GM21825 (cell line): ENCODE measurements at regions not wholly inside any gene's neighbourhood (a gene's known extent, or its start where the extent isn't known, plus 50 kb on each side); places are given as distances from the start of the nearest gene placed in this dataset.
"Not testable (repeated sequence)": the region's sequence is repeated elsewhere in the genome, so short reads cannot be mapped to it uniquely, and the experiment has no call there.

Experiments used
- ATAC-seq: cut with Tn5 transposase; IDR thresholded peaks from one replicate; pipeline ENCODE4 v1.9.1; 2021; ENCODE audit warnings: mild to moderate bottlenecking, moderate library complexity; ENCODE audit not compliant: unreplicated experiment

GRCh38 chr15:37397266-37398022 lies 297.1 kb upstream of the MEIS2 start:
- no peak for ATAC-seq

GRCh38 chr15:37416103-37416502 lies 315.8 kb upstream of the MEIS2 start:
- ATAC-seq: no peak

- ATAC-seq: no peak
Observed at GRCh38 chr15:37425541-37425940, 325.2 kb upstream of the MEIS2 start.

DNA sequence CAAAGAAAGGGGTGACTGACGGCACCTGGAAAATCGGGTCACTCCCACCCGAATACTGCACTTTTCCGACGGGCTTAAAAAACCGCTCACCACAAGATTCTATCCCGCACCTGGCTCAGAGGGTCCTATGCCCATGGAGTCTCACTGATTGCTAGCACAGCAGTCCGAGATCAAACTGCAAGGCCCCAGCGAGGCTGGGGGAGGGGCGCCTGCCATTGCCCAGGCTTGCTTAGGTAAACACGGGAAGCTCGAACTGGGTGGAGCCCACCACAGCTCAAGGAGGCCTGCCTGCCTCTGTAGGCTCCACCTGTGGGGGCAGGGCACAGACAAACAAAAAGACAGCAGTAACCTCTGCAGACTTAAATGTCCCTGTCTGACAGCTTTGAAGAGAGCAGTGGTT lies 327.0 kb upstream of the MEIS2 start:
- not testable (repeated sequence) for ATAC-seq

- no peak for ATAC-seq
Observed at GRCh38 chr15:37446921-37447320, 346.6 kb upstream of the MEIS2 start.

DNA sequence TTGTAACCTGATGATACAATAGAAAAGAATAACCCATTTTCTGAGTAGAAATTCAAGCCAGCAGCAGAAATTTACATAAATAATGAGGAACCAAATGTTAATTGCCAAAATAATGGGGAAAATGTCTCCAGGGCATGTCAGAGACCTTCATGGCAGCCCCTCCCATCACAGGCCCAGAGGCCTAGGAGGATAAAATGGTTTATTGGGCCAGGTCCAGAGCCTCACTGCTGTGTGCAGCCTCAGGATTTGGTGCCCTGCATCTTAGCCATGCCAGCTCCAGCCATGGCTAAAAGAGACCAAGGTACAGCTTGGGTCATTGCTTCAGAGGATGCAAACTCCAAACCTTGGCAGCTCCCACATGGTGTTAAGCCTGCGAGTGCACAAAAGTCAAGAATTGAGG lies 352.1 kb upstream of the MEIS2 start:
- no peak for ATAC-seq

DNA sequence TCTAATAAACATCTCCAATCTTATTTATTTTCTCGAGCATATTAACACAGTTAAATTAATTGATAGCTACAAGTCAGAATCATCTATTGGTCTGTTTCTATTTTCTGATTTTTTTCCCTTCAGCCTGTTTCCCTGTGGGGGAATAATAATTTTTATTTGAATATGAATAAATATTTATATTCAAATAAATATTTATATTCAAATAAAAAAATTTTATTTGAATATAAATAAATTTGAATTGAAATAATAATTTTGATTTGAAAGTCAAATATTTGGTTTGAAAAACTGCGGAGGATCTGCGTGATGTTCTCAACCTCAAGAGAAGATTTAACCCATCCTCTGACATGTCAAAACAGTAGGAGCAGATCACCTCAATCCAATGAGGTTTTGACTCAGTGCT lies 380.1 kb upstream of the MEIS2 start:
- no peak for ATAC-seq

DNA sequence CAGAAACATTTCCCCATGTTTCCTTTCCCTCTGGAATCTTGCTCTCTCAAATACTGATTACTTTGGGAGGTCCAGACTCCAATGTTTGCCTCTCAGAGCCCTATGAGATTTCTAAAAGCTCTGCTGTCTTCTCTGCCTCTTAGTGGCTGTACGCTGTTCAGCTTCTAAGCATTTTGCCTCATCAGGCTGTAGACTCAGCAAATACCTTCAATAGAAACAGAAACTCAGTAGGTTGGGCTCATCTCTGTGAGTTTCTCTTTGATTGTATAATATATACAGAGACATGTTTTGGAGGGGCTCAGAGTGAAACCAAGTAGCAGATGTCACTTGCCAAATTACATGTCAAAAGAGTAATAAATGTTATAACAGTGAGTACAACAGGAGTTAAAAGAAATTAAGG lies 380.8 kb upstream of the MEIS2 start:
- no peak for ATAC-seq

DNA sequence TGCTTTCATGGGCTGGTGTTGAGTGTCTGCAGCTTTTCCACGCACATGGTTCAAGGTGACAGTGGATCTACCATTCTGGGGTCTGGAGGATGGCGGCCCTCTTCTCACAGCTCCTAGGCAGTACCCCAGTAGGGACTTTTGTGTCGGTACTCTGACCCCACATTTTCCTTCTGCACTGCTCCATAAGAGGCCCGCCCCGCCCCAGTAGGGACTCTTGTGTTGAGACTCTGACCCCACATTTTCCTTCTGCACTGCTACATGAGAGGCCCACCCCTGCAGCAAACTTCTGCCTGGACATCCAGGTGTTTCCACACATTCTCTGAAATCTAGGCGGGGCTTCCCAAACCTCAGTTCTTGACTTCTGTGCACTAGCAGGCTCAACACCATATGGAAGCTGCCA lies 383.4 kb upstream of the MEIS2 start:
- ATAC-seq: no peak

- ATAC-seq: no peak
Observed at GRCh38 chr15:37485056-37485455, 384.7 kb upstream of the MEIS2 start.

DNA sequence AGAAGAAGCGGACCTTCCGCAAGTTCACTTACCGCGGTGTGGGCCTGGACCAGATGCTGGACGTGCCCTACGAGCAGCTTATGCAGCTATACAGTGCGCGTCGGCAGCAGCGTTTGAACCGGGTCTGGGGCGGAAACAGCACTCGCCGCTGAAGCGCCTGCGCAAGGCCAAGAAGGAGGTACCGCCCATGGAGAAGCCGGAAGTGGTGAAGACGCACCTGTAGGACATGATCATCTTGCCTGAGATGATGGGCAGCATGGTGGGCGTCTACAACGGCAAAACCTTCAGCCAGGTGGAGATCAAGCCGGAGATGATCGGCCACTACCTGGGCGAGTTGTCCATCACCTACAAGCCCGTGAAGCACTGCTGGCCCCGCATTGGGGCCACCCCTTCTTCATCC lies 390.4 kb upstream of the MEIS2 start:
- no peak for ATAC-seq

GRCh38 chr15:37516621-37517020 lies 416.3 kb upstream of the MEIS2 start:
- no peak for ATAC-seq

DNA sequence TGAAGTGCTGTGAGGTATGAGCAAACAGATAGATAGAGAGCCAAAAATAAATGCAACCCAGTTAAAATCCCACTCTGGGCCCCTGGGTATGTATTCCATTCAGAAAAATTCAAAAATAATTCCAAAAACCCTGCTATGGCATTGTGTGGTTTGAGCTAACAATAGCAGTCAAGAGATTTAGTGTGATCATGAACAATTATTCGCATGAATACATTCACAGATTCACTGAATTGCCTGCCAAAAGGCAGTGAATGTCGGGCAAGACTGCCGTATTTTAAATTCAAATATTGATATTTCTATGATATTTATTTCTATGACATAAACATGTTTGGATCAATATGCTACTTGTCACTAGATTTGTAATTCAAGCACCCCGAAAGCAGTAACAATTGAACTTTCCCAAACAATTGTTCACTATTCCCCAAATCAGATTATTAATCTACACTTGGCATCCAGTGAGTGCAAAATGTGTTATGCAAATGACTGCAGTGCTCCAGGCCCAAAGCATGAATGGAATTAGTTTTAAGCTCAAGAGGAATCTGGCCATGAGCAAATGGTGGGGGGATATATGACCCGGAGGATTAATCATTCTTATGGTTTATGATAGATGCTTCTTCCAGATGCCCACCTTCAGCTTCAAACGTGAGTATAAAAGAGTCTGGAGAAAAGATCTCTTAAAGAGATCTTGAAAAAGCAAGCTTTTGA lies 417.0 kb upstream of the MEIS2 start:
- no peak for ATAC-seq

GRCh38 chr15:37518436-37518835 lies 416.0 kb upstream of the TMCO5A start:
- ATAC-seq: no peak

DNA sequence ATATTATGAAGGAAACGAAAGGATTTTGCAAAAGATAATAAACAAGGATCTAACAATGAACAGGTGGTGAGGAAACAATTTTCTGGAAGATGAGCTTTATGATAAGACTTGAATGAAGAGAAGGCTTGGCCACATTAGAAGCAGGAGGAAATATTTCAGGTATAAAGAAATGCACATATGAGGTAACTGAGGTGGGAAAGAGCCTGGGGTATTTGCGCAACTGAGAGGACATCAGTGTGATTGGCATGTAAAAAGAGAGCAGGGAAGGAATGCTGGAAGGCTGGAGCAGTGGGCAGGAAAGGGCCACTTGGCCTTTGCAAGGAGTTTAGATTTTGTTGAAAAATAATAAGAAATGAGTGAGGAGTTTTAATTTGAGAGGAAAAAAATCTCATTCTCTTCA lies 414.4 kb upstream of the TMCO5A start:
- ATAC-seq: no peak

DNA sequence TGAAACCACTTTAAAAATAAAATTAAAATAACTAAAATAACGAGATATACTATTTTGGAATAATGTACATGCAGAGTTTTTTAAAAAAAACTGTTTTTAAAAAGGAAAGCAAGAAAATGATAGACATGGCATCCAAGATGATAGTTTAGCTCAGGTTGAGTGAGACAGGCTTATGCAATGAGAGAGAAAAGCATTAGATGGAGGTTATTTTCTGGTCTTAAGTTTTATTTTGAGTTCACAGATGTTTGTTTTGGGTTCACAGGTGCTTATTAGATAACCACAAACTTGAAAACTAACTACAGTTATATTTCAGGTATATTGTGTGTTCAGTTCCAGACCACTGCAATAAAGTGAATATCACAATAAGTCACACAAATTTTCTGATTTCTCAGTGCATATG lies 413.6 kb upstream of the TMCO5A start:
- ATAC-seq: no peak

DNA sequence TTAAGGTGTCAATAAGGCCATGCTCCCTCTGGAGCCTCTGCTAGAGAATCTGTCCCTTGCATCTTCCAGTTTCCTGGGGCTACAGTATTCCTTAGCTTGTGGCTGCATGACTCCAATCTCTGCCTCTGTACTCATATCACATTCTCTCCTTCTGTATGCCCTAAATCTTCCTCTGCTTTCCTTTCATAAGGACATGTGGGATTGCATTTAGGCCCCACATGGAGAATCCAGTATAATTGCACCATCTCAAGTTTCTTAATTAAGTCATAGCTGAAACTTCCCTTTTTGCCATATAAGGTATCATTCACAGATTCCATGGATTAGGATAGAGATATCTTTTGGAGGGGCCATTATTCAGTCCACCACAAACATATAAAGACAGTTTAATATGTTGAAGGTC lies 409.8 kb upstream of the TMCO5A start:
- ATAC-seq: no peak

GRCh38 chr15:37528432-37528831 lies 406.0 kb upstream of the TMCO5A start:
- no peak for ATAC-seq

GRCh38 chr15:37536967-37537605 lies 397.4 kb upstream of the TMCO5A start:
- ATAC-seq: no peak

GRCh38 chr15:37537802-37538201 lies 396.6 kb upstream of the TMCO5A start:
- ATAC-seq: no peak

DNA sequence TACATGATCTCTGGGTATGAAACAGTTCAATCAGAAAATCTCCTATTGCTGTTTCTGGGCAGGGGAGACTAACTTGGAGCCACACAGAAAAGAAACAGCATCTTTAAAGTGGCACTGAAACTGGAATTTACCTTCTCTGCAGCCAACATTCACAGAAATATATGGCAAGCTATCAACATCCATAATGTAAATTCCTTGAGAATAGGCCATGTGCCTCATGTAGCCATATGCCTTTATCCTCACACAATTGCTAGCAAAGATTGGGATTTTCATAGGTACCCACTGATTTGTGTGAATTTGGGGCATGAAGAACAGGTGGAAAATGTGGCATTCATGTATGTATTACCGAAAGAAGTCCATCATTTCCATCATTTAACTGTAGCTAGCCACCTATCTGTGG lies 386.3 kb upstream of the TMCO5A start:
- no peak for ATAC-seq

DNA sequence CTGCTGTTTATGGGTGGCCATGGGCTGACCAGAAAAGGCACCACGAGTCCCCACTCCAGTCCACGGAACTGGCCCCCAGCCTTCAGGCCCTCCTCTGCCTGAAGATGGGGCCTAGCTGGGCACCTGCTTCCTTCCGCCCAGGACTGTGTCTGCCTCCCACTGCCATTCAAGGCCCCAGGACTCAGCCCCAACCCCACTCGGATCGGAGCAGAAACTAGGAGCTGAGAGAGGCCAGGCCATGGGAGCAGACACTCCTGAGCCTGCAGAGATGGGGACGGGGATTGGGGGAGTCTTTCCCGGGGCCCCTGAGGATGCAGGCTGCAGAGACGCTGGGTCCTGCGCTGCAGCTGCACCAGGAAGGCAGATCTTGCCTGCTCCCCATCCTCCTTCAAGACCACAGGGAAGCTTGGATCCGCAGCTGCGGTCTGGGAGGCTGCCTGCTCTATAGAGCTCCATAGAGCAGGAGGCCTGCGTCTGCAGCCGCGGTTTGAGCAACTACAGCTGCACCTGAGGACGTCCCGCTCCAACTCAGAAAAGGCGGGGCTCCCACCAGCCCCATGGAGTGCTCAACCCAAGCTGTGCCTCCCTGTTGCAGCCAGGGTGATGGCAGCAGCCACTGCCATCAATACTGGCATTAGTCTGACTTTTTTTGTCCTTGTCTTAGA lies 383.9 kb upstream of the TMCO5A start:
- ATAC-seq: no peak
